HEK293 (cell line): ENCODE measurements at regions not wholly inside any gene's neighbourhood (a gene's known extent, or its start where the extent isn't known, plus 50 kb on each side); places are given as distances from the start of the nearest gene placed in this dataset.

Source experiments
- CTCF ChIA-PET: fragments of 350-600 bp; formaldehyde crosslinking; extraction: SDS; loops from one replicate; lab custom pipeline; 2021; ENCODE audit warnings: antibody characterized with exemption; lab: Yijun Ruan, JAX
- POLR2A ChIA-PET: fragments of 300-600 bp; formaldehyde crosslinking; extraction: SDS; loops from one replicate; lab custom pipeline; 2020; ENCODE audit warnings: antibody characterized with exemption, inconsistent platforms; lab: Yijun Ruan, JAX
- H3K27ac ChIP-seq: fragments of 200-500 bp; sonication (Bioruptor generic); 2 replicates; pipeline ENCODE4 v1.5.1; 2014; ENCODE audit warnings: low read depth, low read length, control low read depth, inconsistent platforms; ENCODE audit errors: extremely low read depth
- H3K36me3 ChIP-seq, 2 experiments: fragments of 200-500 bp in 1 of 2; sonication (Bioruptor generic) in 1 of 2; 1 replicate in 1 of 2; 2 replicates in 1 of 2; pipeline ENCODE4 v1.5.1; 2014 to 2017; ENCODE audit warnings: inconsistent platforms in 2 of 2, low read length in 2 of 2; ENCODE audit not compliant: control insufficient read depth in 2 of 2, insufficient read depth in 1 of 2
- H3K4me1 ChIP-seq: fragments of 200-500 bp; sonication (Bioruptor generic); 2 replicates; pipeline ENCODE4 v1.5.1; 2014; ENCODE audit warnings: mild to moderate bottlenecking, low read length, inconsistent platforms; ENCODE audit not compliant: control insufficient read depth, insufficient read depth
- H3K4me3 ChIP-seq: 2 replicates; pipeline ENCODE4 v1.5.1; 2011; ENCODE audit warnings: low read depth, mild to moderate bottlenecking, control low read depth, low read length, moderate library complexity
- H3K9me3 ChIP-seq: fragments of 200-500 bp; sonication (Bioruptor generic); 2 replicates; pipeline ENCODE4 v1.5.1; 2014; ENCODE audit warnings: low read depth, low read length, inconsistent platforms; ENCODE audit not compliant: control insufficient read depth, insufficient read depth
- AEBP2 ChIP-seq: fragments of 450-650 bp; formaldehyde crosslinking; IDR thresholded peaks from 2 replicates; pipeline ENCODE4 v1.5.1; 2016; ENCODE audit warnings: missing biosample characterization, missing genetic modification characterization, borderline replicate concordance
- PRDM1 ChIP-seq: fragments of 450-650 bp; formaldehyde crosslinking; IDR thresholded peaks from 2 replicates; pipeline ENCODE4; 2016; ENCODE audit warnings: missing biosample characterization, missing genetic modification characterization
- TCF7L2 ChIP-seq: IDR thresholded peaks from 2 replicates; pipeline ENCODE4 v1.6.1; 2011; ENCODE audit warnings: low read depth, mild to moderate bottlenecking, inconsistent platforms, low read length, moderate library complexity, borderline replicate concordance
- ZBTB17 ChIP-seq: fragments of 450-650 bp; formaldehyde crosslinking; IDR thresholded peaks from 2 replicates; pipeline ENCODE4 v1.5.1; 2016; ENCODE audit warnings: missing biosample characterization, missing genetic modification characterization
- ZBTB48 ChIP-seq: fragments of 450-650 bp; formaldehyde crosslinking; IDR thresholded peaks from 2 replicates; pipeline ENCODE4 v1.5.1; 2016; ENCODE audit warnings: missing biosample characterization, missing genetic modification characterization
- ZFP3 ChIP-seq: fragments of 450-650 bp; formaldehyde crosslinking; IDR thresholded peaks from 2 replicates; pipeline ENCODE4 v1.5.1; 2016; ENCODE audit warnings: low read depth, missing biosample characterization, missing genetic modification characterization
- ZNF175 ChIP-seq: fragments of 450-650 bp; formaldehyde crosslinking; IDR thresholded peaks from 2 replicates; pipeline ENCODE4 v1.5.1; 2016; ENCODE audit warnings: missing biosample characterization, missing genetic modification characterization
- ZNF341 ChIP-seq: fragments of 450-650 bp; formaldehyde crosslinking; IDR thresholded peaks from 2 replicates; pipeline ENCODE4; 2016; ENCODE audit warnings: low read depth, missing biosample characterization, missing genetic modification characterization
- ZNF426 ChIP-seq: fragments of 450-650 bp; formaldehyde crosslinking; IDR thresholded peaks from 2 replicates; pipeline ENCODE4 v1.5.1; 2017; ENCODE audit warnings: missing biosample characterization, missing genetic modification characterization, mild to moderate bottlenecking, inconsistent platforms, moderate library complexity
- ZNF623 ChIP-seq: fragments of 450-650 bp; formaldehyde crosslinking; IDR thresholded peaks from 2 replicates; pipeline ENCODE4 v1.5.1; 2016; ENCODE audit warnings: missing biosample characterization, missing genetic modification characterization
- ZNF707 ChIP-seq: fragments of 450-650 bp; formaldehyde crosslinking; IDR thresholded peaks from 2 replicates; pipeline ENCODE4 v1.5.1; 2016; ENCODE audit warnings: missing biosample characterization, missing genetic modification characterization
- ZSCAN4 ChIP-seq: fragments of 450-650 bp; formaldehyde crosslinking; IDR thresholded peaks from 2 replicates; pipeline ENCODE4 v1.5.1; 2017; ENCODE audit warnings: missing biosample characterization, missing genetic modification characterization
- TF ChIP-seq, protein P1 (sequence below): fragments of 450-650 bp; formaldehyde crosslinking; IDR thresholded peaks from 2 replicates; pipeline ENCODE4 v1.5.1; 2016; ENCODE audit warnings: missing biosample characterization, missing genetic modification characterization
- TF ChIP-seq, protein P2 (sequence below): fragments of 450-650 bp; formaldehyde crosslinking; IDR thresholded peaks from 2 replicates; pipeline ENCODE4 v1.5.1; 2016; ENCODE audit warnings: missing biosample characterization, missing genetic modification characterization, low read depth
- TF ChIP-seq, protein P3 (sequence below): fragments of 450-650 bp; formaldehyde crosslinking; IDR thresholded peaks from 2 replicates; pipeline ENCODE4 v1.5.1; 2016; ENCODE audit warnings: missing biosample characterization, missing genetic modification characterization, low read depth

DNA sequence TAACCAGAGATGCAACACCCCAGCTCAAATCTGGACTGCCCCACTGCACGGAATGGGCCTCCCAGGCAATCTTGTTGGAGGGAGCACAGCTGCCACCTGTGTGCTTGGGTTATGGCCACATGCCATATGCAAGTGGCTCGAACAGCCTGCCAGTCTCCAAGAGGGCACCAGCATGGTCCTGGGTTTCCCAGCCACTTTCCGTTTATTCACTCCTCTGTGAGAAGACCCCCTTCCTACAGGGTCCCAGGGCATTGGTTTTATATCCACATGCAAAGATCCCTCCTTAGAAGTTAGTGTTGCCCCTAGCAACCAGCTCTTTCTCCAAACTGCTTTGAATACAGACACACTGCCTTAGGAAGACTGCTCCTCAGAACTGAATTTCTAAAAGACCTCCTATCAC, 487.8 kb downstream of the BUD13 start (continued):
- TF ChIP-seq, protein P1, sequence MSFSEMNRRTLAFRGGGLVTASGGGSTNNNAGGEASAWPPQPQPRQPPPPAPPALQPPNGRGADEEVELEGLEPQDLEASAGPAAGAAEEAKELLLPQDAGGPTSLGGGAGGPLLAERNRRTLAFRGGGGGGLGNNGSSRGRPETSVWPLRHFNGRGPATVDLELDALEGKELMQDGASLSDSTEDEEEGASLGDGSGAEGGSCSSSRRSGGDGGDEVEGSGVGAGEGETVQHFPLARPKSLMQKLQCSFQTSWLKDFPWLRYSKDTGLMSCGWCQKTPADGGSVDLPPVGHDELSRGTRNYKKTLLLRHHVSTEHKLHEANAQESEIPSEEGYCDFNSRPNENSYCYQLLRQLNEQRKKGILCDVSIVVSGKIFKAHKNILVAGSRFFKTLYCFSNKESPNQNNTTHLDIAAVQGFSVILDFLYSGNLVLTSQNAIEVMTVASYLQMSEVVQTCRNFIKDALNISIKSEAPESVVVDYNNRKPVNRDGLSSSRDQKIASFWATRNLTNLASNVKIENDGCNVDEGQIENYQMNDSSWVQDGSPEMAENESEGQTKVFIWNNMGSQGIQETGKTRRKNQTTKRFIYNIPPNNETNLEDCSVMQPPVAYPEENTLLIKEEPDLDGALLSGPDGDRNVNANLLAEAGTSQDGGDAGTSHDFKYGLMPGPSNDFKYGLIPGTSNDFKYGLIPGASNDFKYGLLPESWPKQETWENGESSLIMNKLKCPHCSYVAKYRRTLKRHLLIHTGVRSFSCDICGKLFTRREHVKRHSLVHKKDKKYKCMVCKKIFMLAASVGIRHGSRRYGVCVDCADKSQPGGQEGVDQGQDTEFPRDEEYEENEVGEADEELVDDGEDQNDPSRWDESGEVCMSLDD (tag by site-specific recombination): no peak
- TF ChIP-seq ZNF341 (tag by site-specific recombination): no peak
- TF ChIP-seq TCF7L2: no peak
- TF ChIP-seq ZSCAN4 (tag by site-specific recombination): no peak
- TF ChIP-seq ZBTB17 (tag by site-specific recombination): no peak

DNA sequence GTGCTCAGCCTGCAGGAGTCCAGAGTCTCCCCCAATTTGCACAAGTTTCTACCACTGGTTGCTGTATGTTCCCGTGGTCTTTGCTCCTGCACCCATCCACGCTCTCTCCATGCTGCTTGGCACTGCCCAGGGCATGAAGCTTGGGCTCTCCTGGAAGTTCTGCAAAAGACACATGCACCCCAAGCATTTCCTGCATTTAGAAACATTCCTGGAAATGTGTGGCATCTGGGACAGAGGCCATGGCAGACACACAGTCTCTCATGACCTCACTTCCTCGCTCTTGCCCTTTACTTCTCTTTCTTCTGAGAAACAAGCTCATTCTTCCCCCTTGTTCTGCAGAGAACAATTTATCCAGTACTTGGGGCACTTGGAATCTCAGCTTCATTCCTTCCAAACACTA, 489.5 kb downstream of the BUD13 start:
- Histone ChIP-seq H3K4me1 (no peaks in the 10 kb centered on the region), H3K4me3 (no peak overlapping the region)
- POLR2A ChIA-PET: no interaction called here
- TF ChIP-seq ZNF175 (no peak), PRDM1 (tag by site-specific recombination) (no peak), ZNF623 (tag by site-specific recombination) (no peak), AEBP2 (tag by site-specific recombination) (no peak), ZNF707 (no peak), ZFP3 (tag by site-specific recombination) (no peak), ZNF426 (tag by site-specific recombination) (no peak), ZBTB48 (tag by site-specific recombination) (no peak)
- TF ChIP-seq, protein P2, sequence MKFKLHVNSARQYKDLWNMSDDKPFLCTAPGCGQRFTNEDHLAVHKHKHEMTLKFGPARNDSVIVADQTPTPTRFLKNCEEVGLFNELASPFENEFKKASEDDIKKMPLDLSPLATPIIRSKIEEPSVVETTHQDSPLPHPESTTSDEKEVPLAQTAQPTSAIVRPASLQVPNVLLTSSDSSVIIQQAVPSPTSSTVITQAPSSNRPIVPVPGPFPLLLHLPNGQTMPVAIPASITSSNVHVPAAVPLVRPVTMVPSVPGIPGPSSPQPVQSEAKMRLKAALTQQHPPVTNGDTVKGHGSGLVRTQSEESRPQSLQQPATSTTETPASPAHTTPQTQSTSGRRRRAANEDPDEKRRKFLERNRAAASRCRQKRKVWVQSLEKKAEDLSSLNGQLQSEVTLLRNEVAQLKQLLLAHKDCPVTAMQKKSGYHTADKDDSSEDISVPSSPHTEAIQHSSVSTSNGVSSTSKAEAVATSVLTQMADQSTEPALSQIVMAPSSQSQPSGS (tag by site-specific recombination): no peak
- TF ChIP-seq, protein P3, sequence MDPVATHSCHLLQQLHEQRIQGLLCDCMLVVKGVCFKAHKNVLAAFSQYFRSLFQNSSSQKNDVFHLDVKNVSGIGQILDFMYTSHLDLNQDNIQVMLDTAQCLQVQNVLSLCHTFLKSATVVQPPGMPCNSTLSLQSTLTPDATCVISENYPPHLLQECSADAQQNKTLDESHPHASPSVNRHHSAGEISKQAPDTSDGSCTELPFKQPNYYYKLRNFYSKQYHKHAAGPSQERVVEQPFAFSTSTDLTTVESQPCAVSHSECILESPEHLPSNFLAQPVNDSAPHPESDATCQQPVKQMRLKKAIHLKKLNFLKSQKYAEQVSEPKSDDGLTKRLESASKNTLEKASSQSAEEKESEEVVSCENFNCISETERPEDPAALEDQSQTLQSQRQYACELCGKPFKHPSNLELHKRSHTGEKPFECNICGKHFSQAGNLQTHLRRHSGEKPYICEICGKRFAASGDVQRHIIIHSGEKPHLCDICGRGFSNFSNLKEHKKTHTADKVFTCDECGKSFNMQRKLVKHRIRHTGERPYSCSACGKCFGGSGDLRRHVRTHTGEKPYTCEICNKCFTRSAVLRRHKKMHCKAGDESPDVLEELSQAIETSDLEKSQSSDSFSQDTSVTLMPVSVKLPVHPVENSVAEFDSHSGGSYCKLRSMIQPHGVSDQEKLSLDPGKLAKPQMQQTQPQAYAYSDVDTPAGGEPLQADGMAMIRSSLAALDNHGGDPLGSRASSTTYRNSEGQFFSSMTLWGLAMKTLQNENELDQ (tag by site-specific recombination): no peak
- TF ChIP-seq, all 188 proteins: peak for 0
- CTCF ChIA-PET: interaction anchor here (0.8 kb wide), 1 partner anchor 358 kb away, joined by 3 read pairs; no protein-coding TSS in a partner anchor
- no peaks in the 10 kb centered on the region for H3K36me3 ChIP-seq
- H3K9me3 ChIP-seq: no peaks in the 10 kb centered on the region
- no peak overlapping the region for H3K27ac ChIP-seq
